AG10803 (cell line): ENCODE measurements at regions not wholly inside any gene's neighbourhood (a gene's known extent, or its start where the extent isn't known, plus 50 kb on each side); places are given as distances from the start of the nearest gene placed in this dataset.
"Not testable (repeated sequence)": the region's sequence is repeated elsewhere in the genome, so short reads cannot be mapped to it uniquely, and the experiment has no call there.

Experiments used
- DNase-seq: peaks from one replicate; pipeline ENCODE4 v3.0.0; 2010; ENCODE audit warnings: low read depth
- H3K4me3 ChIP-seq: 2 replicates; pipeline ENCODE4 v1.5.1; 2011; ENCODE audit warnings: mild to moderate bottlenecking, low read length, control low read depth
- TF ChIP-seq, protein P1 (sequence below): conservative IDR thresholded peaks from 2 replicates; pipeline ENCODE4 v1.5.1; 2011; ENCODE audit warnings: mild to moderate bottlenecking, low read length, control low read depth, inconsistent platforms

DNA sequence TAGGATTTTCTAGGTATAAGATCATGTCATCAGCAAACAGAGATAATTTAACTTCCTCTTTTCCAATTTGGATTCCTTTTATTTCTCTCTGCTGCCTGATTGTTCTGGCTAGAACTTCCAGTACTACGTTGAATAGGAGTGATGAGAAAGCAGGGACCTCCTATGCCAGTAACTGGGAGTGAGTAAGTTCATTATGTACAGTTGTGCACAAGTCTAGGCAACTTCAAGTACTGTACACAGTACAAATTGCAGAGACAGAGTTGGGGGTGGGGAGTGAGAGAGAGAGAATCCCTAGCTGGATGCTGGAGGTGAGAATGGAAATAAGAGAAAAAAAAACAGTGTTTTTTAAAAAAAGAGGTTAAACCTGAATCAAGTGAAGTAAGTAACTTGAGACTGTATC is 210.2 kb downstream of the MMUT start:
- no peak overlapping the region for H3K4me3 ChIP-seq

DNA sequence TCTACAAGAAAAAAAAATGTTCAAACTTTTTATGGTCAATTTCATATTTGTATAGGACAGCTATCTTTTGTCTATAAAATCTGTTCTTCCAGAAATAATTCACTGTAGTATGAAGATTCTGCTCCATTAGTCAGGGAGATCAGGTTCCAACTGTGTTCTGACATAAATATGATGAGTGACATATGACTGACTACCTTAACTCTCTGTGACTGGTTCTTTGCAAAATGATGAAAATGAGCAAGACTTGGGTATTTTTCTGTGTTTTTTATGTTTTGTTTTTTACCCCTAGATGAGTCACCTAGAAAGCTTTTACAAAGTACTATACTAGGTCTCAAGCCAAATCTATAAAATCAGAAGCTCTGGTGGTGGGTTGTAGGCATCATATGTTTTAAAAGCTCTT is 229.6 kb downstream of the MMUT start:
- no peak for DNase-seq
- no peak overlapping the region for H3K4me3 ChIP-seq
- TF ChIP-seq, protein P1, sequence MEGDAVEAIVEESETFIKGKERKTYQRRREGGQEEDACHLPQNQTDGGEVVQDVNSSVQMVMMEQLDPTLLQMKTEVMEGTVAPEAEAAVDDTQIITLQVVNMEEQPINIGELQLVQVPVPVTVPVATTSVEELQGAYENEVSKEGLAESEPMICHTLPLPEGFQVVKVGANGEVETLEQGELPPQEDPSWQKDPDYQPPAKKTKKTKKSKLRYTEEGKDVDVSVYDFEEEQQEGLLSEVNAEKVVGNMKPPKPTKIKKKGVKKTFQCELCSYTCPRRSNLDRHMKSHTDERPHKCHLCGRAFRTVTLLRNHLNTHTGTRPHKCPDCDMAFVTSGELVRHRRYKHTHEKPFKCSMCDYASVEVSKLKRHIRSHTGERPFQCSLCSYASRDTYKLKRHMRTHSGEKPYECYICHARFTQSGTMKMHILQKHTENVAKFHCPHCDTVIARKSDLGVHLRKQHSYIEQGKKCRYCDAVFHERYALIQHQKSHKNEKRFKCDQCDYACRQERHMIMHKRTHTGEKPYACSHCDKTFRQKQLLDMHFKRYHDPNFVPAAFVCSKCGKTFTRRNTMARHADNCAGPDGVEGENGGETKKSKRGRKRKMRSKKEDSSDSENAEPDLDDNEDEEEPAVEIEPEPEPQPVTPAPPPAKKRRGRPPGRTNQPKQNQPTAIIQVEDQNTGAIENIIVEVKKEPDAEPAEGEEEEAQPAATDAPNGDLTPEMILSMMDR = no peak

More for the DNA sequence above, 210.2 kb downstream of the MMUT start:
- DNase-seq = no peak
- TF ChIP-seq, protein P1 = no peak

DNA sequence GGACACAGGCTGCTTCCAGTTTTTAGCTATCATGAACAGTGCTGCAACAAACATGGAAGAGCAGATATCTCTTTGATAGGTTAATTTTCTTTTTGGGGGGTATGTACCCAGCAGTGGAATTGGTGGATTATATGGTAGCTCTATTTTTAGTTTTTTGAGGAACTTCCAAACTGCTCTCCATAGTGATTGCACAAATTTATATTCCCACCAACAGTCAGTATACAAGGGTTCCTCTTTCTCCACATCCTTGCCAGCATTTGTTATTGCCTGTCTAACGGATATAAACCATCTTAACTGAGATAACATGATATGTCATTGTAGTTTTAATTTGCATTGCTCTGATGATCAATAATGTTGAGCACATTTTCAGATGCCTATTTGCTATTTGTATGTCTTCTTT is 237.6 kb downstream of the MMUT start:
- no peak overlapping the region for H3K4me3 ChIP-seq
- TF ChIP-seq, protein P1 = no peak
- DNase-seq = no peak

DNA sequence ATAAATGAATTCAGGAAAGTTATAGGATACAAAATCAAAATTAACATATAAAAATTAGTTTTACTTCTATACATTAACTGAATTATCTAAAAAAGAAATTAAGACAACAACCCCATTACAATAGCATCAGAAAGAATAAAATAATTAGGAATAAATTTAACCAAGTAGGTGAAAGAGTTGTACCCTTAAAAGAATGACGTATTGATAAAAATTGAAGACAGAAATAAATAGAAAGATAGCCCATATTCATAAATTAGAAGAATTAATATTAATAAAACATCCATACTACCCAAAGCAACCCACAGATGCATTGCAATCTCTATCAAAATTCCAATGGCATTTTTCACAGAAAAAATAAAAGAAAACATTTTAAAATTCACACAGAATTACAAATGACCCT is 242.8 kb downstream of the MMUT start:
- TF ChIP-seq, protein P1 = no peak
- no peak for DNase-seq
- H3K4me3 ChIP-seq = no peak overlapping the region

DNA sequence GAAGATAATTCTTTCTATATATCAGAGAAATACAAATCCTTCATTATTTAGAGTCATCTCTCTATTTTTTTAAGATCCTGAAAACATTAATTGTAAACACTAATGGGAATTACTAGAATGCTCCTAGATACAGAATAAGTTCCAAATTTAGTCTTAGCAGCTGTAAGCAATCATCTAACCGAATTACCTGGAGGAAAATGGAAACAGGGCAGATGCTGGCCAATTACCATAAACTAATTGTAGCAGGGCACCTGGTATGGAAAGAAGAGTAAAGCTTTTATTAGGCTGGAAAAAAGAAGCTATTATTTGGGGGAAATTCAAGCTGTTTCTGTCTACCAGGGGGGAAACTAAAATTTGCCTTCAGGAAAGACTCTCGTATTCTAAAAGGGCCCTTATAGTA is 257.5 kb downstream of the MMUT start:
- DNase-seq = no peak
- TF ChIP-seq, protein P1 = no peak
- no peak overlapping the region for H3K4me3 ChIP-seq

DNA sequence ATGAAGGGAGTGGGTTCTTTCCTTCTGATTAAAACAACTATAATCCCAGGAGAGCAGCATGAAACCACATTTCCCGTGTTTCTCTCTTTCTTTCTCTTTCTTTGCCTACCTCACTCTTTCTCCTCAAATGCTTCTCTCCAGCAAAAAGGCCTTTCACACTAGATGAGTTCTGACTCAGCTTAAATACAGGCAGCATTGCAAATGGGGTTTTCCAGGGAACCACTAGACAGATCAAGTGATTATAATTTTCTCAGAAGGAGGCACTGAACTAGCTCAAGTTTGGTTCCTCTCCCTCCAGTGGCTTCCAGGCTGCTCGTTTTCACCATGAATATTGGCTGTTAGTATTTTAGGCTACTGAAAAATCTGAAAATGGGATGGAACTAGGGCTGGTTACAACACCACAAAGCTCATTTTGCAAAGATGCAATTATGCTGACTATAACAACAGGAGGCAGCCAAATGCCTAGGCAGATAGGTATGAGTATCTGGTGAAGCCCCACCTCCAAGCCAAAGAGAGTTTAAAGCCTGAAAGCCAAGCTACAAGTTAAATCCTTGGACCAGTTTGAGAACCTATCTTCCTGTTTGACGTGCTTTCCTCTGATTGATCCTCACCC is 260.0 kb downstream of the MMUT start:
- no peak for DNase-seq
- H3K4me3 ChIP-seq = no peak overlapping the region
- TF ChIP-seq, protein P1 = no peak

DNA sequence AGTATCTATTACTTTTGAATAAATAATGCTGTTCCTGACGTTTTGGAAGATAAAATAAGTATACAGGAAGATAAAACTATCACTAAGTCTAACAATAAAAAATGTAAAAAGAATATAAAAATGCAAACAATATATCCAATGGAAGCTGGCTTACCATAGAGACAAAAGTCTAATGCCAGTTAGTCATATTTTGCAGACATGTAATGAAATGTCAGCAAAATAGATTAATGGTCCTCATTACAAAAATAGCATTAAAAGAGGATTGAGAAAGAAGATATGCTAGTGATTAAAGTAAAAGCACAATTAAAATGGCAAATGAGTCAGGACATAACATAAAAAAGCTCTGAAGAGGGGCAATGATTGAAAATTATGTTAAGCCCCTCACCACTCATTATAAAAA is 265.0 kb downstream of the MMUT start:
- DNase-seq = no peak
- H3K4me3 ChIP-seq = no peak overlapping the region
- TF ChIP-seq, protein P1 = no peak

DNA sequence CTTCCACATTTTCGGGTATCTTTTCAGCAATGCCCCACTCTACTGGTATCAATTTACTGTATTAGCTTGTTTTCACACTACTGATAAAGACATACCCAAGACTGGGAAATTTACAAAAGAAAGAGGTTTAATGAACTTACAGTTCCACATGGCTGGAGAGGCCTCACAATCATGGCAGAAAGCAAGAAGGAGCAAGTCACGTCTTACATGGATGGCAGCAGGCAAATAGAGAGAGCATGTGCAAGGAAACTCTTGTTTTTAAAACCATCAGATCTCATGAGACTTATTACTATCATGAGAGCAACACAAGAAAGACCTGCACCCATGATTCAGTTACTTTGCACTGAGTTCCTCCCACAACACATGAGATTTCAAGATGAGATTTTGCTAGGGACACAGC is 300.7 kb downstream of the MMUT start:
- H3K4me3 ChIP-seq, DNase-seq: not testable (repeated sequence)
